PC-9 (cell line): ENCODE measurements at regions not wholly inside any gene's neighbourhood (a gene's known extent, or its start where the extent isn't known, plus 50 kb on each side); places are given as distances from the start of the nearest gene placed in this dataset.

Experiments used
- EZH2 ChIP-seq: fragments of 200-600 bp; sonication (generic); IDR thresholded peaks from 2 replicates; pipeline ENCODE4 v1.8.0; 2017; ENCODE audit warnings: antibody characterized with exemption, low read depth
- TF ChIP-seq, protein P1 (sequence below): fragments of 200-600 bp; sonication (generic); conservative IDR thresholded peaks from 2 replicates; pipeline ENCODE4 v1.6.1; 2017; ENCODE audit warnings: mixed run types, antibody characterized with exemption, mild to moderate bottlenecking, moderate library complexity

DNA sequence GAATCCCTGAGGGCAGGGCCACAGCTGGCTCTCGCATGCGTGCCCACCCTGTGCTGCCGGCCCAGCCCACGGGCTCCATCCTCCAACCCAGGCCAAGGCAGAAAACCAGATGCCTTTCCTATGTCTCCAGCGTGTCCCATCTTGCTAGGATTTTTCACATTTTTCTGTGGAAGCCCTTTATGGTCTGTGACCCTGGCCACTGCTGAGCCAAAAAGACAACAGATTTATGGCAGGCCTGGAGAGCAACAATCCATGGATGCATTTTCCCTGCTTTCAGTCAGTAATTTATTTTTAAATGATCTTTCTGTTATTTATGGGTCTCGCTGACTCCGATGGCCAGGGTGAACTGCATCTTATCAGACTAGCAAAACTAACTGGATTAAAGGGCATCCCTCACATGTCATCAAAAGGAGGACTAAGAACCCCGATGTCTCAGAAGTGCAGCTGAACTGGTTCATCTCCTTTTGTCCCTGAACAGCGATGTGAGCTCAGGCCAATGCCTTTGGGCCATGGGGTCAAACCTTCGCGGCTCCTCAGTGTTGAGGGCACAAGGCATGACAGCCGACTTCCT is 346.0 kb downstream of the CYRIA start:
- TF ChIP-seq, protein P1, sequence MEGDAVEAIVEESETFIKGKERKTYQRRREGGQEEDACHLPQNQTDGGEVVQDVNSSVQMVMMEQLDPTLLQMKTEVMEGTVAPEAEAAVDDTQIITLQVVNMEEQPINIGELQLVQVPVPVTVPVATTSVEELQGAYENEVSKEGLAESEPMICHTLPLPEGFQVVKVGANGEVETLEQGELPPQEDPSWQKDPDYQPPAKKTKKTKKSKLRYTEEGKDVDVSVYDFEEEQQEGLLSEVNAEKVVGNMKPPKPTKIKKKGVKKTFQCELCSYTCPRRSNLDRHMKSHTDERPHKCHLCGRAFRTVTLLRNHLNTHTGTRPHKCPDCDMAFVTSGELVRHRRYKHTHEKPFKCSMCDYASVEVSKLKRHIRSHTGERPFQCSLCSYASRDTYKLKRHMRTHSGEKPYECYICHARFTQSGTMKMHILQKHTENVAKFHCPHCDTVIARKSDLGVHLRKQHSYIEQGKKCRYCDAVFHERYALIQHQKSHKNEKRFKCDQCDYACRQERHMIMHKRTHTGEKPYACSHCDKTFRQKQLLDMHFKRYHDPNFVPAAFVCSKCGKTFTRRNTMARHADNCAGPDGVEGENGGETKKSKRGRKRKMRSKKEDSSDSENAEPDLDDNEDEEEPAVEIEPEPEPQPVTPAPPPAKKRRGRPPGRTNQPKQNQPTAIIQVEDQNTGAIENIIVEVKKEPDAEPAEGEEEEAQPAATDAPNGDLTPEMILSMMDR = no peak
- no peak for TF ChIP-seq EZH2
